AG04449 (cell line): ENCODE measurements at regions not wholly inside any gene's neighbourhood (a gene's known extent, or its start where the extent isn't known, plus 50 kb on each side); places are given as distances from the start of the nearest gene placed in this dataset.
"Not testable (repeated sequence)": the region's sequence is repeated elsewhere in the genome, so short reads cannot be mapped to it uniquely, and the experiment has no call there.

Source experiments
- CTCF ChIA-PET: fragments of 350-600 bp; formaldehyde crosslinking; extraction: SDS; loops from one replicate; lab custom pipeline; 2021; ENCODE audit warnings: antibody characterized with exemption; lab: Yijun Ruan, JAX
- POLR2A ChIA-PET: fragments of 400-600, 350-600 bp; formaldehyde crosslinking; extraction: SDS; loops from one replicate; lab custom pipeline; 2020; ENCODE audit warnings: antibody characterized with exemption, inconsistent platforms; lab: Yijun Ruan, JAX
- DNase-seq: peaks from one replicate; pipeline ENCODE4 v3.0.0-alpha.2; 2010; ENCODE audit warnings: low read depth, low spot score
- H3K4me3 ChIP-seq: 2 replicates; pipeline ENCODE4 v1.5.1; 2011; ENCODE audit warnings: low read depth, mild to moderate bottlenecking, control low read depth, low read length
- TF ChIP-seq, protein P1 (sequence below): IDR thresholded peaks from one replicate; pipeline ENCODE4 v1.5.1; 2011; ENCODE audit warnings: mild to moderate bottlenecking, moderate library complexity, low read length, control low read depth, inconsistent platforms; ENCODE audit not compliant: insufficient read depth; ENCODE audit errors: missing control alignments

DNA sequence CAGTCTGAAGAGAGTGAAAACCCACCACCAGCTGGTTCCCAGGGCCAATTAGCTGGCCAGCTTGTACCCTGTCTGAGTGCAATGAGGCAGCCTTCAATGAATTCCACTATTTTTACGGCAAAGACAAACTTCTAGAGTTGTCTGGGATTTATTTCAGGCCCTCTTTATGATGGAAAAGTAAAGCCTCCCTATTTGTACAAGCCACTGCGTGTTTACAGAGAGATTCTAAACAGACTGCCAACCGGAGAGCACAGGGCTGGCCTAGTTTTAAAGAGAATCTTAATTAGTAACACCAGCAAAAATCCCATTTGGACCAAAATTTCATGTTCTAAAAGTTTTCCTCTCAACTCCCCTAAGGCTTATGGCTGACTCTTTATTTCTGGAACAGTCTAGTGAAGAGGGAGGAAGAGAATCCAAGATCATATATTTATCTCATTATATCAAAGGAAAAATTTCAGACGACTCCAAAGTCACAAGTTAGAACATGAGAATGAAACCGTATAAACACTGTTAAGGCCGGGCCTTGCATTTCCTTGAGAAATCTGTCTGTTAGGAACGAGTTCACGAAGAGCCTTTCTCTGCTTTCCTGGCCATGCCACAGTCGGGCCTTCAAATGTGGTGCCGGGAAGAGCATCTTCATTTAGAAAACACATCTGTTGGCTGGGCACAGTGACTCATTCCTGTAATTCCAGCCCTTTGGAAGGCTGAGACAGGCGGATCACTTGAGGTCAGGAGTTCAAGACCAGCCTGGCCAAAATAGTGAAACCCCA is 724.6 kb upstream of the NRP1 start:
- POLR2A ChIA-PET: no interaction called here
- H3K4me3 ChIP-seq: no peak overlapping the region
- CTCF ChIA-PET: interaction anchor here (0.9 kb wide), 1 partner anchor 580 kb away, joined by 3 read pairs; no protein-coding TSS in a partner anchor
- DNase-seq: no peak
- TF ChIP-seq, protein P1, sequence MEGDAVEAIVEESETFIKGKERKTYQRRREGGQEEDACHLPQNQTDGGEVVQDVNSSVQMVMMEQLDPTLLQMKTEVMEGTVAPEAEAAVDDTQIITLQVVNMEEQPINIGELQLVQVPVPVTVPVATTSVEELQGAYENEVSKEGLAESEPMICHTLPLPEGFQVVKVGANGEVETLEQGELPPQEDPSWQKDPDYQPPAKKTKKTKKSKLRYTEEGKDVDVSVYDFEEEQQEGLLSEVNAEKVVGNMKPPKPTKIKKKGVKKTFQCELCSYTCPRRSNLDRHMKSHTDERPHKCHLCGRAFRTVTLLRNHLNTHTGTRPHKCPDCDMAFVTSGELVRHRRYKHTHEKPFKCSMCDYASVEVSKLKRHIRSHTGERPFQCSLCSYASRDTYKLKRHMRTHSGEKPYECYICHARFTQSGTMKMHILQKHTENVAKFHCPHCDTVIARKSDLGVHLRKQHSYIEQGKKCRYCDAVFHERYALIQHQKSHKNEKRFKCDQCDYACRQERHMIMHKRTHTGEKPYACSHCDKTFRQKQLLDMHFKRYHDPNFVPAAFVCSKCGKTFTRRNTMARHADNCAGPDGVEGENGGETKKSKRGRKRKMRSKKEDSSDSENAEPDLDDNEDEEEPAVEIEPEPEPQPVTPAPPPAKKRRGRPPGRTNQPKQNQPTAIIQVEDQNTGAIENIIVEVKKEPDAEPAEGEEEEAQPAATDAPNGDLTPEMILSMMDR: no peak

DNA sequence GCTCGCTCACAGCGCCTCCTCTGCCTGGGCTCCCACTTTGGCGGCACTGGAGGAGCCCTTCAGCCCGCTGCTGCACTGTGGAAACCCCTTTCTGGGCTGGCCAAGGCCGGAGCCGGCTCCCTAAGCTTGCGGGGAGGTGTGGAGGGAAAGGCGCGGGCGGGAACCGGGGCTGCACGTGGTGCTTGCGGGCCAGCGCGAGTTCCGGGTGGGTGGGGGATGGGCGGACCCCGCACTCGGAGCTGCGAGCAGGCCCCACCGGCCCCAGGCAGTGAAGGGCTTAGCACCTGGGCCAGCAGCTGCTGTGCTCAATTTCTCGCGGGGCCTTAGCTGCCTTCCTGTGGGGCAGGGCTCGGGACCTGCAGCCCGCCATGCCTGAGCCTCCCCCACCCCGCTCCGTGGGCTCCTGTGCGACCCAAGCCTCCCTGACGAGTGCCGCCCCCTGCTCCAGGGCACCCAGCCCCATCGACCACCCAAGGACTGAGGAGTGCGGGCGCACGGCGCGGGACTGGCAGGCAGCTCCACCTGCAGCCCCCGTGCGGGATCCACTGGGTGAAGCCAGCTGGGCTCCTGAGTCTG is 721.0 kb upstream of the NRP1 start:
- H3K4me3 ChIP-seq, POLR2A ChIA-PET, DNase-seq, CTCF ChIA-PET: not testable (repeated sequence)

DNA sequence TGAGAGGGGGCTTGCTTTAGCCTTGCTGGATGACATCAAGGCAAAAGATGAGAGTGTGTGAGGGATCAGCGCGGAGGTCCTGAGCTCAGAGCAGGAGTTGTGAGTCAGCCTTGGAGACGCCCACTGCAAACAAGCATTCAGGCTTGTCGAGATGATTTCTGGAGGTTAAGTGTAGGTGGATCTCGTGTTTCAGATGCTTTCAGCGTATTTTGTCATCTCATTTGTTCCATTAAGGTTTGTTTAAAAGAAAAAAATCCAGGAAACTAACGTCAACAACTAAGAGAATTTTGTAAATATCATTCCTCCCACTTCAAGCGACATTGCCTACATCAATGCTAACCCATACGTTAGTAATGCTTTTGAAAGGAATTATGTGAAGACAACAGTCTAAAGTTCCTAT is 715.4 kb upstream of the NRP1 start:
- no peak overlapping the region for H3K4me3 ChIP-seq
- TF ChIP-seq, protein P1: no peak
- no peak for DNase-seq
- ChIA-PET CTCF (no interaction called here), POLR2A (no interaction called here)

DNA sequence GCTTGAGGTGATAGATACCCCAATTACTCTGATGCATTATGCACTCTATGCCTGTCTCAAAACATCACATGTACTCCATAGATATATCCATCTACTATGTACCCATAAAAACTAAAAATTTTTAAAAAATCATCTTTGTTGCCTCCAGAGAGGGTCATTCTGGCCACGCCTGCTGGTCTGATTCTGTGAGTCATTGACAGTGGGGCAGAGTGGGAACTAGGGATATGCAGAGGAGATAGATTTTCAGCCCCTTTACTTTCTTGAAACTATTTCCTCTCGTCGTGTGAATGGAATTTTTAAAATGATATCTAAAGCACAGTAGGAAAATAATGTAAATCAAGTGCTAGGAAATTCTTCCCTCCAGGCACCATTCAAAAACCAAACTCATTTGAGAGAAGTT is 715.0 kb upstream of the NRP1 start:
- no peak for DNase-seq
- no peak overlapping the region for H3K4me3 ChIP-seq
- ChIA-PET POLR2A (no interaction called here), CTCF (no interaction called here)
- TF ChIP-seq, protein P1: no peak

DNA sequence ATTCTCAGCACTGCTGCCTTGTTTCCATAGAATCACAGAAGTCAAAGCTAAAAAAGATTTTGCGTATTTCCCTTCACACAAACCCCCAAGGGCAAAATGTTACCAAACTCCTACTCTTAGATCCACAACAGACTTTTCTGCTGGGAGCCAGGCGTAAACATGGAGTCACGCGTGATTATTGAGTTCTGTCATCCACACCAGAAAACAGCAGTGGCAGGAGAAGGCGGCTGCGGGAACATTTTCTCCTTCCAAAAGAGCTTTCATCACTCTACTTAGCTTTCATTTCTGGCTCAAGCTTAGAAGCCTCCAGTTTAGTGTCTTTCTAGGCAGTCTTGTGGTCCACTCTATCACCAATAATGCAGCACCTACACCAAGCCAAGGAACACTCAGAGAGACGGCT is 712.9 kb upstream of the NRP1 start:
- CTCF ChIA-PET: no interaction called here
- H3K4me3 ChIP-seq: no peak overlapping the region
- DNase-seq: no peak
- POLR2A ChIA-PET: no interaction called here
- TF ChIP-seq, protein P1: no peak

DNA sequence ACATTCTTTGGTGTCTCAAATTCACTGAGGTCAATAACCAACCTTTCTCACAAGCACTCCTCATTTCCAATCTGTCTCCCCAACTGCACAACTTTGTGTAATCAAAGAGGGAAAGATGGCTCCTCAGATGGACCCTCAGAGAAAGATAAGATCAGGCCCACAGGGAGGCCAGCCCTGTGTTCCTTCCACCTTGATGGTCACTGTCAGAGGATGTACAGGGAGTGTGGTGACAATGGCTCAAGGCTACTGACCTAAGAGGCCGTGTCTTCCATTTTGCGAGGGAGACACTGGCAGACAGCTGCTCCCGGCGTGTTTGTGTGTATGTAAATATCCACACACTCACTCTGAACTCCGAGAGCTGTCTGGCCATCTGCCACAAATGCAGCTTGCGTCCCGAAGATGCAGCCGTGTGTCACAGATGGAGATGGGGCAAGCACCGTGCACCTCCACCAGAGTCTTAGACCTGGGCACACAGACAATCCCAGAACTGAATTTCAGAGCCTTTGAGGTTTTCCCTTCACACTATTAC is 712.1 kb upstream of the NRP1 start:
- H3K4me3 ChIP-seq: no peak overlapping the region
- CTCF ChIA-PET: no interaction called here
- POLR2A ChIA-PET: no interaction called here
- TF ChIP-seq, protein P1: no peak
- DNase-seq: no peak
